ENCODE measurements at regions not wholly inside any gene's neighbourhood (a gene's known extent, or its start where the extent isn't known, plus 50 kb on each side); places are given as distances from the start of the nearest gene placed in this dataset.

- H3K27ac ChIP-seq, result no peak overlapping the region
- H3K4me3 ChIP-seq, result no peak overlapping the region
- H3K27me3 ChIP-seq, result no peaks in the 10 kb centered on the region
- no peak for DNase-seq (ENCODE audit: low spot score)
- no peak for TF ChIP-seq CTCF (IDR thresholded peaks at IDR 0.05)
- no peaks in the 10 kb centered on the region for H3K9me3 ChIP-seq
- H3K36me3 ChIP-seq, result no peaks in the 10 kb centered on the region
- no peaks in the 10 kb centered on the region for H3K4me1 ChIP-seq
Measured at GRCh38 chr10:53108317-53108934, 335.8 kb upstream of the MBL2 start.

DNA sequence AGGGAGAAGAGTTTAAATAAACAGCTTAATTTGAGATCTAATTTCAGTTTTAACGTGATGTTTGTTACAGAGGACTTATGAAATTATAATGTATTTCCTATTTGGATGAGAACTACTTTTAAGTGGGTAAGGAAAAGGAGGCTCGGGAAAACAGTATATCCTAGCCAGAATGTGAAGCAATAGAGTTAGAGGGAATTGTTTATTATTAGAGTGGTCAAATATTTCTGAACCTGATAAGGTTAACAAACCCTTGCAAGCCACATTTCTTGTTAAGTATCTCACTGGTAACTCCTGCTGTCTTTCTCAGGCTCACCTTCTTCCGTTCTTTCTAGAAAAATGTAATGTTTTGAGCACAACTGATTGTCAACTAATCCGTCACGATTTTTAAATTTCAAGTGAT, 335.1 kb upstream of the MBL2 start:
- no peaks in the 10 kb centered on the region for H3K9me3 ChIP-seq
- no peaks in the 10 kb centered on the region for H3K27me3 ChIP-seq
- no peak for DNase-seq (ENCODE audit: low spot score)
- H3K27ac ChIP-seq, result no peak overlapping the region
- no peak overlapping the region for H3K4me3 ChIP-seq
- no peaks in the 10 kb centered on the region for H3K36me3 ChIP-seq
- H3K4me1 ChIP-seq, result no peaks in the 10 kb centered on the region
- no peak for TF ChIP-seq CTCF (IDR thresholded peaks at IDR 0.05)

DNA sequence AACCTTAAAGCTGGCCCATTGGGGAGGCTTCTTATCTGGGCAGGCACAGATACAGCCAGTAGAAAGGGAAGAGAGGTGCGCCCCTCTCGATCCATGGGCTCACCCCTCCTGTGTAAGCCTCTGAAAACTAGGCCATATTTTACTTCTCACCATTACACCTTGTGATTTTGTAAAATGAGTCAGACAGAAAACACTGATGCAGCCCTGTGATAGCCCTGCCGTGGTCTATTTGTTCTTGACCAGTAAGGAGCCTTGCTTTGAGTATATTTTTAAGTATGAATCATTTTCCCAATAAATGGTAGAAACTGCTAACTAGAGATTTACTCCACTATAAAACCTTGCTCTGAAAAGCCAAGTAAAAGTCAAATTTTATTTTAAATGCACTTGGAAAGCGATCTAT, 329.8 kb upstream of the MBL2 start:
- no peaks in the 10 kb centered on the region for H3K9me3 ChIP-seq
- no peaks in the 10 kb centered on the region for H3K36me3 ChIP-seq
- TF ChIP-seq CTCF (IDR thresholded peaks at IDR 0.05), result no peak
- no peak overlapping the region for H3K4me3 ChIP-seq
- H3K4me1 ChIP-seq, result no peaks in the 10 kb centered on the region
- no peak for DNase-seq (ENCODE audit: low spot score)
- no peaks in the 10 kb centered on the region for H3K27me3 ChIP-seq
- H3K27ac ChIP-seq, result no peak overlapping the region

GRCh38 chr10:53093878-53094277, 321.3 kb upstream of the MBL2 start:
- Histone ChIP-seq H3K27ac (no peak overlapping the region), H3K27me3 (no peaks in the 10 kb centered on the region), H3K4me1 (no peaks in the 10 kb centered on the region), H3K4me3 (no peak overlapping the region), H3K36me3 (no peaks in the 10 kb centered on the region), H3K9me3 (no peaks in the 10 kb centered on the region)
- TF ChIP-seq CTCF (IDR thresholded peaks at IDR 0.05), result no peak
- DNase-seq (ENCODE audit: low spot score), result no peak

DNA sequence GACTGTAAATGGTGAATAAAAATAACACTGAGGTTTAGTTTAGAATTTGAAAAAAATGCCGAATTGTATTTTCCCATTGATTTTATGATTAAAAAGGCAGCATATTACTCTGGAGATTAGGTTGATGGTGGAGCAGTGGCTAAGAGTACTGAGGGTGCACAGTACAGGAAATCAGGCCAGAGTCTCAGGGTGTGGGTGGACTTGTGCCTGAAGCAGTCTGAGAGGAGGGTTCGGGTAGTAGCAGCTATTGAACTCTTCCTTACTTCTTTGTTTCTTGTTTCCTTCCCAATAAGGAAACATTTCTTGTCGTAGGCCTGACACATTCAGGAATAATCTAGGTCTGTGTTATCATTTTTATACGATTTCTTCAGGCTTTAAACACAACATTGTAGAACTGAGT, 319.0 kb upstream of the MBL2 start:
- no peak for DNase-seq (ENCODE audit: low spot score)
- Histone ChIP-seq H3K4me1 (no peaks in the 10 kb centered on the region), H3K27me3 (no peaks in the 10 kb centered on the region), H3K27ac (no peak overlapping the region), H3K36me3 (no peaks in the 10 kb centered on the region), H3K9me3 (peaks cover 0 to 3% of the 10 kb centered on the region in 2 donors), H3K4me3 (no peak overlapping the region)
- TF ChIP-seq CTCF (IDR thresholded peaks at IDR 0.05), result no peak

- no peak for TF ChIP-seq CTCF (IDR thresholded peaks at IDR 0.05)
- no peaks in the 10 kb centered on the region for H3K27me3 ChIP-seq
- H3K9me3 ChIP-seq, result peaks cover 0 to 17% of the 10 kb centered on the region in 2 donors
Measured at GRCh38 chr10:53088961-53089360, 316.4 kb upstream of the MBL2 start.

More at GRCh38 chr10:53088961-53089360, 316.4 kb upstream of the MBL2 start:
- Histone ChIP-seq H3K4me3 (no peak overlapping the region), H3K4me1 (no peaks in the 10 kb centered on the region), H3K27ac (no peak overlapping the region), H3K36me3 (no peaks in the 10 kb centered on the region)
- DNase-seq (ENCODE audit: low spot score), result no peak

Data from right atrium auricular region (tissue), 2 donors.